ENCODE measurements at regions not wholly inside any gene's neighbourhood (a gene's known extent, or its start where the extent isn't known, plus 50 kb on each side); places are given as distances from the start of the nearest gene placed in this dataset.

DNA sequence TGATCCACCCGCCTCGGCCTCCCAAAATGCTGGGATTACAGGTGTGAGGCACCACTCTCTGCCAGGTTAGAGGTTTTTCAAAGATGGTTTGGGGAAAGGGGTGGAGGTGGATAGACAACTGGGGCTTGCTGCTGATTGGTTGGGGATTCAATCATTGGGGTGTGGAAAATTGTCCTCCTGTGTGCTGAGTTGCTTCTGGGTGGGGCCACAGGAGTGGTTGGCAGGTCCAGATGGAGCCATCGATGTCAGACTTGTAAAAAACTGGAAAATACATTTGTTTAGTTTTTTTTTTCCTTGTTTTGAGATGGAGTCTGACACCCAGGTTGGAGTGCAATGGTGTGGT is 61.9 kb upstream of the CLINT1 start:
- no peaks in the 10 kb centered on the region for H3K79me2 ChIP-seq (ENCODE audit: low read length)
- no peak for DNase-seq
- H3K27me3 ChIP-seq (replicated peaks; ENCODE audit: insufficient read depth, low read length), result no peaks in the 10 kb centered on the region
- H3K4me2 ChIP-seq (ENCODE audit: low read depth, low read length), result no peak overlapping the region
- no peak overlapping the region for H3K4me3 ChIP-seq (ENCODE audit: low read length)
- peaks cover 9% of the 10 kb centered on the region; the same call in 1 of the 2 replicates for H3K4me1 ChIP-seq (ENCODE audit: low read length)
- H3K9me3 ChIP-seq (replicated peaks; ENCODE audit: insufficient read depth, low read length), result no peaks in the 10 kb centered on the region
- no peaks in the 10 kb centered on the region for H3K36me3 ChIP-seq (replicated peaks; ENCODE audit: insufficient read depth, low read length)
- TF ChIP-seq CTCF (IDR thresholded peaks at IDR 0.05; ENCODE audit: low read length) (no peak), EZH2phosphoT487 (IDR thresholded peaks at IDR 0.05; ENCODE audit: low read length) (no peak), EZH2 (optimal IDR thresholded peaks at IDR 0.05; ENCODE audit: low read depth, low read length) (no peak)
- H3F3A ChIP-seq (ENCODE audit: insufficient read depth, low read length), result no peaks in the 10 kb centered on the region
- no peak overlapping the region for H2AFZ ChIP-seq (ENCODE audit: low read length)
- H3K9ac ChIP-seq (ENCODE audit: low read length), result no peak overlapping the region
- H4K20me1 ChIP-seq (ENCODE audit: insufficient read depth, low read length), result no peaks in the 10 kb centered on the region
- H3K9me2 ChIP-seq (replicated peaks; ENCODE audit: insufficient read depth, low read length), result no peaks in the 10 kb centered on the region
- H3K27ac ChIP-seq (ENCODE audit: low read length), result no peak overlapping the region

GRCh38 chr5:157918811-157919742 is 60.1 kb upstream of the CLINT1 start:
- Histone ChIP-seq H4K20me1 (ENCODE audit: insufficient read depth, low read length) (no peaks in the 10 kb centered on the region), H3K36me3 (replicated peaks; ENCODE audit: insufficient read depth, low read length) (no peaks in the 10 kb centered on the region), H3K27me3 (replicated peaks; ENCODE audit: insufficient read depth, low read length) (no peaks in the 10 kb centered on the region), H3K4me2 (ENCODE audit: low read depth, low read length) (no peak overlapping the region), H3K79me2 (ENCODE audit: low read length) (no peaks in the 10 kb centered on the region), H3K9me2 (replicated peaks; ENCODE audit: insufficient read depth, low read length) (no peaks in the 10 kb centered on the region), H3K9ac (ENCODE audit: low read length) (no peak overlapping the region), H2AFZ (ENCODE audit: low read length) (no peak overlapping the region), H3K27ac (ENCODE audit: low read length) (no peak overlapping the region), H3K4me3 (ENCODE audit: low read length) (no peak overlapping the region), H3K4me1 (ENCODE audit: low read length) (peaks cover 10% of the 10 kb centered on the region; the same call in 1 of the 2 replicates), H3F3A (ENCODE audit: insufficient read depth, low read length) (no peaks in the 10 kb centered on the region), H3K9me3 (replicated peaks; ENCODE audit: insufficient read depth, low read length) (no peaks in the 10 kb centered on the region)
- no peak for TF ChIP-seq EZH2phosphoT487 (IDR thresholded peaks at IDR 0.05; ENCODE audit: low read length)
- no peak for TF ChIP-seq EZH2 (optimal IDR thresholded peaks at IDR 0.05; ENCODE audit: low read depth, low read length)
- TF ChIP-seq CTCF (IDR thresholded peaks at IDR 0.05; ENCODE audit: low read length), result no peak
- DNase-seq, result no peak

- Histone ChIP-seq H3K4me3 (ENCODE audit: low read length) (no peak overlapping the region), H3K36me3 (replicated peaks; ENCODE audit: insufficient read depth, low read length) (no peaks in the 10 kb centered on the region), H3K4me1 (ENCODE audit: low read length) (peaks cover 19% of the 10 kb centered on the region), H3F3A (ENCODE audit: insufficient read depth, low read length) (peaks cover 5% of the 10 kb centered on the region), H3K9ac (ENCODE audit: low read length) (no peak overlapping the region), H3K9me2 (replicated peaks; ENCODE audit: insufficient read depth, low read length) (no peaks in the 10 kb centered on the region), H3K4me2 (ENCODE audit: low read depth, low read length) (no peak overlapping the region), H4K20me1 (ENCODE audit: insufficient read depth, low read length) (no peaks in the 10 kb centered on the region), H2AFZ (ENCODE audit: low read length) (no peak overlapping the region), H3K79me2 (ENCODE audit: low read length) (no peaks in the 10 kb centered on the region), H3K9me3 (replicated peaks; ENCODE audit: insufficient read depth, low read length) (no peaks in the 10 kb centered on the region), H3K27ac (ENCODE audit: low read length) (no peak overlapping the region), H3K27me3 (replicated peaks; ENCODE audit: insufficient read depth, low read length) (no peaks in the 10 kb centered on the region)
- TF ChIP-seq EZH2phosphoT487 (IDR thresholded peaks at IDR 0.05; ENCODE audit: low read length) (no peak), CTCF (IDR thresholded peaks at IDR 0.05; ENCODE audit: low read length) (peak; percentile 68)
- DNase-seq, result peak; percentile 70
Measured at GRCh38 chr5:157917899-157918809, 59.2 kb upstream of the CLINT1 start.

Measured in MM.1S (cell line).